IPS-NIHi11 (cell line): ENCODE measurements at regions not wholly inside any gene's neighbourhood (a gene's known extent, or its start where the extent isn't known, plus 50 kb on each side); places are given as distances from the start of the nearest gene placed in this dataset.
"Not testable (repeated sequence)": the region's sequence is repeated elsewhere in the genome, so short reads cannot be mapped to it uniquely, and the experiment has no call there.

Experiments
- DNase-seq: peaks from one replicate; pipeline ENCODE4 v3.0.0; 2012; ENCODE audit warnings: mixed read lengths, low spot score

DNA sequence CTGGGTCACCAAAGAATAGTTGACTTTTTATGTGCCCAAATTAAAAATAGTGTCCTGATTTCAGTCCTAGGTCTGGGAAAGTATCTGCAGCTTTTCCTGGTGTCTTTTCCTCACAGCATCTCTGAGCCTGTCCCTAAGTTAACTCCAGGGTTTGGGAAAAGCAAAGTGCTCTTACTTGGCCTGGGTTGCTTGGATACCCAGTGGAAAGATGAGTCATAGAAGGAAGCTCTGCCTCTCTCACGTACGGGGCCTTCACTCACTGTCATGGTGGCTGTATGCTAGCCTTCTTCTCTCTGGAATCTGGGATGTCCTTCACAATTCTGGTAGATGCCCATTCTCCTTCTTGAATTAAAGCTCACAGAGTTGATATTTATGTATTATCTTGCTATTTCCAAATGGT, 607.3 kb downstream of the ANKRD50 start:
- no peak for DNase-seq

DNA sequence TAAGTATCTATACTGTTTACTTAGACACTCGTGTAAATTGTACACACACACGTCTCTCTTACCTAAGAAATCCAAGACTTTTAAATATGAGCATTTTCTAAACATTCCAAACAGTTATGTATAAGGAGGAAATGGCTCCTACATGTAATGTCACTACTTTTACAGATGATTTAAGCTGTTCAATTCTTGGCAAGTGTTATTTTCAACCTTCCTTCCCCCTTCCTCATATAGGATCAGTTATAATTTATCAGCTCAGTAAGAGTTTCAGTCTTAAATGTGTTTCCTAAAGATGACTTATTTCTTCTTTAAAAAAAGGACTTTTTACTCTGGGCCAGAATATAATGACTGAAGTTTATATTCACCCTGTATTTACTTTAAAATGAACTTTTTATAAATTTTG, 601.1 kb downstream of the ANKRD50 start:
- no peak for DNase-seq

GRCh38 chr4:124111922-124112321, 600.6 kb downstream of the ANKRD50 start:
- DNase-seq = peak; percentile 52

GRCh38 chr4:124118061-124118460, 594.5 kb downstream of the ANKRD50 start:
- no peak for DNase-seq

- DNase-seq = no peak
These were observed 591.0 kb downstream of the ANKRD50 start for GRCh38 chr4:124121461-124121971.

DNA sequence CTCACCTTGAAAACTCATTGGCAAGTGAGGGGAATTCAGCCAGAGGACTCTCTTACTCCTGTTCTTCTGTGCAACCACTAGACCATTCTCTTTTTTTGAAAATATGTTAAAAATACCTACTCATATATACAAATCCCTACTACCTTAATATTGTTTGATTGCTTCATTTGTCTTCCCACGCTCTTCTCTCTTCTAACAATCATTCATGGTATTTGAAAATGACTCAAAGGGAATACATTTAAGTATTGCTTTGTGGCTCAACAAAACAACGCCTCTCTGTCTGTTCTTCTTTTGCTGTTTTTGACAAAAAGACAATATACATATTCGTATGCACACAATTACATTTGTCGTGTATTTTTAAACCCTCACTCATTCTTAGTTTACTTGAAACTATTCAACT, 589.4 kb downstream of the ANKRD50 start:
- no peak for DNase-seq

DNA sequence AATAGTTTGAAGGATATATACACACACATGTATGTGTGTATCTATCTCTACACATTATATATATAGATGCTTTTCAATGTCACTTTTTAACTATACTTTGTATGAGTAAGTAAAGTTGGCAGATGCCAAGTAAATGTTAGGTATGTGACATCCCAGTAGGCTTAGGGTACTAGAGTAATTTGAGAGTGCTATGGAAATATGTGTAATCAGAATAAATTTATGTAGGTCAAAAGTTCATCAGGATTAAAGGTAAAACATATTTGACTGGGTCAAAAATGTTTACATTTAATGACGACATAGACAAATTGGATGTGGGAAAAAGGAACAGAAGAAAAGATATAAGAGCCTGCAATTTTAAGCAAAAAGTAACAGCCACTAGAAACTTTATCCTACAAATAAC, 588.8 kb downstream of the ANKRD50 start:
- DNase-seq = no peak

DNA sequence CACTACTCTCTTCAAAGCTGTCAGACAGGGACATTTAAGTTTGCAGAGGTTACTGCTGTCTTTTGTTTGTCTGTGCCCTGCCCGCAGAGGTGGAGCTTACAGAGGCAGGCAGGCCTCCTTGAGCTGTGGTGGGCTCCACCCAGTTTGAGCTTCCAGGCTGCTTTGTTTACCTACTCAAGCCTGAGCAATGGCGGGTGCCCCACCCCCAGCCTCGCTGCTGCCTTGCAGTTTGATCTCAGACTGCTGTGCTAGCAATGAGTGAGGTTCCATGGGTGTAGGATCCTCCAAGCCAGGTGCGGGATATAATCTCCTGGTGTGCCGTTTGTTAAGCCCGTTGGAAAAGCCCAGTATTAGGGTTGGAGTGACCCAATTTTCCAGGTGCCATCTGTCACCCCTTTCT, 581.2 kb downstream of the ANKRD50 start:
- DNase-seq = not testable (repeated sequence)

DNA sequence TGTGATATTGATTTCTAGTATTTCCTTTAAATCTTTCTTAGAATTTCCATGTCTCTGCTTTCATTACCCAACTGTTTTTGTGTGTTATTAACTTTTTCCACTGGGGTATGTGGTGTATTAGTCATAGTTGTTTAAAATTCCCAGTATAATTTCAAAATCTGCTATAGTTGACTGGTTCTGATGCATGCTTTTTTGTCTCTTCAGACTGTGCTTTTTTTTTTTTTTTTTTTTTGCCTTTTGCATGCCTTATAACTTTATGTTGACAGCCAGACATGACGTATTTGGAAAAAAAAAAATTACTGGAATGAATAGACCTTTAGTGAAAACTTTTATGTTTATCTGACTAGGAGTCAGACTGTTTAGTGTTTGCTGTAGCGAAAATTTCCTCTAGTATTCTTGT, 580.4 kb downstream of the ANKRD50 start:
- no peak for DNase-seq

- no peak for DNase-seq
These were observed 578.8 kb downstream of the ANKRD50 start for GRCh38 chr4:124133753-124134152.

- no peak for DNase-seq
These were observed 577.1 kb downstream of the ANKRD50 start for GRCh38 chr4:124135409-124135813.

- DNase-seq = no peak
These were observed 573.5 kb downstream of the ANKRD50 start for GRCh38 chr4:124139044-124139443.

- DNase-seq = no peak
These were observed 568.9 kb downstream of the ANKRD50 start for GRCh38 chr4:124143632-124144031.

- DNase-seq = peak; percentile 52
These were observed 568.3 kb downstream of the ANKRD50 start for GRCh38 chr4:124144238-124144654.

DNA sequence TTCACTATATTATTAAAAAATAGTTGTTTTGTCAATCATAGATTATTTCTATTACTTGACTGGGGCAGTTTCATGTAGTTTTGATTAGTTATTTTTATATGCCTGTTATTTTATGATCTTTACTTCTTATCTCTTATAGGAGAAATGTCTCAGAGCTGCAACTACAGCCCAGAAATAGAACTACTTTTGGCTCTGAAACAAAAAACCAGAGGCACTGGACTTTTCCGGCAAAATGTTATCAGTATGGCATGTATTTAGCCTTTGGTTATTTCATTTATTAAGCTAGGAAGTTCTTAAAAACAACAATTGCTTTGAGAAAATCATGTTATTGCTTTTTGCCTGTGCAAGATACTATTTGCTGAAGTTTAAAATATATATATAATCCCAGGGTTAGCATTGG, 566.5 kb downstream of the ANKRD50 start:
- no peak for DNase-seq

DNA sequence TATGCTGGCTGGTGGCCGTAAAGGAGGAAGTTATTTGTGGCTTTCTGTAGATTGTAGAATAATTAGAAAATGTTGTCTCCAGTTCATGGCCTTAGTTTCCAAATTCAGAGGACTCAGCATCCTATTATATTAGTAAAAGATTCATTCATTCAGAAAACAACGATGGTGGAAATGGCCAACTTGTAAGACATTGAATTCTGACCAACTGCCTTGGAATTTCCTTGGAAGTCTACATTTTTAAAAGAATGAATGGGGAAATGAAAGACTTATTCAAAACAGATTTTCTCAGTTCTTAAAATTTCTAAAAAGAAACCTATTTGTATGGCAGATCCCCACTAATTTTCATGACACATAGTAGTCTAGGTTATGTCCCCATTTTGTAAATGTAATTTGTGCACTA, 561.5 kb downstream of the ANKRD50 start:
- DNase-seq = no peak

DNA sequence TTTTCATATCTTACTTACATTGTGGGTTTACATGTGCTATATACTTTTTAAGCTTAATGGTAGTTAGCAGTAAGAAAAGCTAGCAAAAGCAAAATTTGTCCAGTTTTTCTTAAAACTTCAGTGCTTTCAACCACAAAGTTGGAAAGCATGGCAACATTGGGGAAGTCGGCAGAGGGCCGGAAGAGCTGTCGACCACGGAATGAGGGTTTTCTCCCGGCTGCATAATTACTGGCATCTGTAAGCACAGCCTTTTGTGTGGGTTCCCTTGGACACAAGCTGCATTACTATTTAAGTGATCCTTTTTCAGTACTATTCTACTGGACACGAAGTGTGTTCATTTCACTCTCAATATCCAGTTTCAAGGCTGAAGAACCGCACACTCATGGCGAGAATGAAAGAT, 560.4 kb downstream of the ANKRD50 start:
- DNase-seq = no peak

GRCh38 chr4:124155239-124155638, 557.3 kb downstream of the ANKRD50 start:
- DNase-seq = no peak

GRCh38 chr4:124157396-124158083, 555.0 kb downstream of the ANKRD50 start:
- DNase-seq = no peak

DNA sequence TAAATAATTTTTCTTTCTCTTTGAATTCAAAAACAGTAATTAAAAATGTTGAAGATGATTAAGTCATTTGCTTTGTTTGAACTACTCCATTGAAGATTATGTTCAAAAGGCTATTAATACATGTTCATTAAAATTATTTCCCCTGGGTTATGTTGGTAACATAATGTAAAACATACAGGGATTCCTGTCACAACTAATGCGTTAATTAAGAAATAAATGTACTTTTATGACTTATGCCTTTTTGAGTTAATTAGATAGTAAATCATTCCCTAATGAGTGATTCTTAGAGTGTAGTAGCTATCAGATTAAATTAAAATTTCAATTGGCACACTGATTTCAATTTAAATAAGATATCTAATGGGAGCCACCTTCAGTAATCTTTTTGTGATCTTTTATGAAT, 549.1 kb downstream of the ANKRD50 start:
- DNase-seq = no peak

GRCh38 chr4:124167602-124168001, 544.9 kb downstream of the ANKRD50 start:
- DNase-seq = no peak

GRCh38 chr4:124169524-124169923, 543.0 kb downstream of the ANKRD50 start:
- not testable (repeated sequence) for DNase-seq

- DNase-seq = no peak
These were observed 538.6 kb downstream of the ANKRD50 start for GRCh38 chr4:124173912-124174311.
